HEK293 (cell line): ENCODE measurements at regions not wholly inside any gene's neighbourhood (a gene's known extent, or its start where the extent isn't known, plus 50 kb on each side); places are given as distances from the start of the nearest gene placed in this dataset.

Source experiments
- CTCF ChIA-PET: fragments of 350-600 bp; formaldehyde crosslinking; extraction: SDS; loops from one replicate; lab custom pipeline; 2021; ENCODE audit warnings: antibody characterized with exemption; lab: Yijun Ruan, JAX
- POLR2A ChIA-PET: fragments of 300-600 bp; formaldehyde crosslinking; extraction: SDS; loops from one replicate; lab custom pipeline; 2020; ENCODE audit warnings: antibody characterized with exemption, inconsistent platforms; lab: Yijun Ruan, JAX
- H3K27ac ChIP-seq: fragments of 200-500 bp; sonication (Bioruptor generic); 2 replicates; pipeline ENCODE4 v1.5.1; 2014; ENCODE audit warnings: low read depth, low read length, control low read depth, inconsistent platforms; ENCODE audit errors: extremely low read depth
- H3K36me3 ChIP-seq, 2 experiments: fragments of 200-500 bp in 1 of 2; sonication (Bioruptor generic) in 1 of 2; 1 replicate in 1 of 2; 2 replicates in 1 of 2; pipeline ENCODE4 v1.5.1; 2014 to 2017; ENCODE audit warnings: inconsistent platforms in 2 of 2, low read length in 2 of 2; ENCODE audit not compliant: control insufficient read depth in 2 of 2, insufficient read depth in 1 of 2
- H3K4me1 ChIP-seq: fragments of 200-500 bp; sonication (Bioruptor generic); 2 replicates; pipeline ENCODE4 v1.5.1; 2014; ENCODE audit warnings: mild to moderate bottlenecking, low read length, inconsistent platforms; ENCODE audit not compliant: control insufficient read depth, insufficient read depth
- H3K4me3 ChIP-seq: 2 replicates; pipeline ENCODE4 v1.5.1; 2011; ENCODE audit warnings: low read depth, mild to moderate bottlenecking, control low read depth, low read length, moderate library complexity
- H3K9me3 ChIP-seq: fragments of 200-500 bp; sonication (Bioruptor generic); 2 replicates; pipeline ENCODE4 v1.5.1; 2014; ENCODE audit warnings: low read depth, low read length, inconsistent platforms; ENCODE audit not compliant: control insufficient read depth, insufficient read depth
- BCL11B ChIP-seq: fragments of 450-650 bp; formaldehyde crosslinking; IDR thresholded peaks from 2 replicates; pipeline ENCODE4 v1.5.1; 2016; ENCODE audit warnings: low read depth, missing biosample characterization, missing genetic modification characterization
- GFI1B ChIP-seq: fragments of 450-650 bp; formaldehyde crosslinking; IDR thresholded peaks from 2 replicates; pipeline ENCODE4 v1.5.1; 2016; ENCODE audit warnings: missing biosample characterization, missing genetic modification characterization
- HOXA7 ChIP-seq: sonication (generic); formaldehyde crosslinking; IDR thresholded peaks from 2 replicates; pipeline ENCODE4 v1.8.1; 2022; ENCODE audit warnings: missing genetic modification reagents, borderline replicate concordance
- YY1 ChIP-seq: fragments of 450-650 bp; formaldehyde crosslinking; IDR thresholded peaks from 2 replicates; pipeline ENCODE4 v1.5.1; 2018; ENCODE audit warnings: missing biosample characterization, missing genetic modification characterization
- ZBTB17 ChIP-seq: fragments of 450-650 bp; formaldehyde crosslinking; IDR thresholded peaks from 2 replicates; pipeline ENCODE4 v1.5.1; 2016; ENCODE audit warnings: missing biosample characterization, missing genetic modification characterization
- ZBTB44 ChIP-seq: fragments of 450-650 bp; IDR thresholded peaks from 2 replicates; pipeline ENCODE4 v1.5.1; 2018; ENCODE audit warnings: missing biosample characterization, mild to moderate bottlenecking, missing genetic modification characterization
- ZBTB6 ChIP-seq: fragments of 450-650 bp; formaldehyde crosslinking; IDR thresholded peaks from 2 replicates; pipeline ENCODE4 v1.5.1; 2017; ENCODE audit warnings: missing biosample characterization, missing genetic modification characterization
- ZBTB8A ChIP-seq: fragments of 450-650 bp; formaldehyde crosslinking; IDR thresholded peaks from 2 replicates; pipeline ENCODE4 v1.5.1; 2016; ENCODE audit warnings: missing biosample characterization, missing genetic modification characterization
- ZNF10 ChIP-seq: fragments of 450-650 bp; formaldehyde crosslinking; IDR thresholded peaks from 2 replicates; pipeline ENCODE4 v1.5.1; 2017; ENCODE audit warnings: missing biosample characterization, missing genetic modification characterization
- ZNF138 ChIP-seq: fragments of 450-650 bp; formaldehyde crosslinking; IDR thresholded peaks from 2 replicates; pipeline ENCODE4 v1.5.1; 2016; ENCODE audit warnings: missing biosample characterization, missing genetic modification characterization, borderline replicate concordance
- ZNF19 ChIP-seq: fragments of 450-650 bp; formaldehyde crosslinking; IDR thresholded peaks from 2 replicates; pipeline ENCODE4; 2016; ENCODE audit warnings: missing biosample characterization, missing genetic modification characterization, low read depth
- ZNF37A ChIP-seq: fragments of 450-650 bp; IDR thresholded peaks from 2 replicates; pipeline ENCODE4 v1.5.1; 2018; ENCODE audit warnings: missing biosample characterization, missing genetic modification characterization
- ZNF398 ChIP-seq: fragments of 450-650 bp; formaldehyde crosslinking; IDR thresholded peaks from 2 replicates; pipeline ENCODE4 v1.5.1; 2017; ENCODE audit warnings: missing biosample characterization, missing genetic modification characterization
- ZNF404 ChIP-seq: fragments of 450-650 bp; formaldehyde crosslinking; IDR thresholded peaks from 2 replicates; pipeline ENCODE4 v1.5.1; 2017; ENCODE audit warnings: missing biosample characterization, missing genetic modification characterization
- ZNF426 ChIP-seq: fragments of 450-650 bp; formaldehyde crosslinking; IDR thresholded peaks from 2 replicates; pipeline ENCODE4 v1.5.1; 2017; ENCODE audit warnings: missing biosample characterization, missing genetic modification characterization, mild to moderate bottlenecking, inconsistent platforms, moderate library complexity
- ZNF488 ChIP-seq: fragments of 450-650 bp; formaldehyde crosslinking; IDR thresholded peaks from 2 replicates; pipeline ENCODE4 v1.5.1; 2016; ENCODE audit warnings: missing biosample characterization, missing genetic modification characterization
- ZNF530 ChIP-seq: fragments of 450-650 bp; formaldehyde crosslinking; IDR thresholded peaks from 2 replicates; pipeline ENCODE4 v1.5.1; 2016; ENCODE audit warnings: low read depth, missing biosample characterization, missing genetic modification characterization
- ZNF677 ChIP-seq: fragments of 450-650 bp; IDR thresholded peaks from 2 replicates; pipeline ENCODE4 v1.5.0; 2018; ENCODE audit warnings: missing biosample characterization, mild to moderate bottlenecking, missing genetic modification characterization, moderate library complexity
- ZSCAN23 ChIP-seq: fragments of 450-650 bp; formaldehyde crosslinking; IDR thresholded peaks from 2 replicates; pipeline ENCODE4 v1.5.1; 2016; ENCODE audit warnings: missing biosample characterization, missing genetic modification characterization
- ZSCAN30 ChIP-seq: fragments of 450-650 bp; IDR thresholded peaks from 2 replicates; pipeline ENCODE4 v1.5.1; 2018; ENCODE audit warnings: missing biosample characterization, mild to moderate bottlenecking, missing genetic modification characterization, moderate library complexity
- TF ChIP-seq, protein P1 (sequence below): fragments of 450-650 bp; formaldehyde crosslinking; IDR thresholded peaks from 2 replicates; pipeline ENCODE4 v1.5.1; 2016; ENCODE audit warnings: missing biosample characterization, missing genetic modification characterization, borderline replicate concordance

DNA sequence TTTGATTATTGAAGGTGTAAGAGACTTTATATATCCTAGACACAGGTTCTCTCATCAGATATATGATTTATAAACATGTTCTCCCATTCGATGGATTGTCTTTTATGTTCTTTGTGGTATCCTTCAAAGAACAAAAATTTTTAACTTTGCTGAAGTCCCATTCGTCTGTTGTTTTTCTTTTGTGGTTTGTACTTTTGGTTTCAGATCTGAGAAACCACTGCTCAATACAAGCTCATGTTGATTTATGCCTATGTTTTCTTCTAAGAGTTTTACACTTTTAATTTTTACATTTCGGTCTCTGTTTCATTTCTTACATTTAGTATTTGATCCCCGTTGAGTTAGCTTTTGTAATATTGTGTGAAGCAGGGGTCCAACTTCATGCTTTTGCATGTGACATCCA, 103.3 kb upstream of the SPRED1 start:
- Histone ChIP-seq H3K9me3 (no peaks in the 10 kb centered on the region), H3K4me1 (no peaks in the 10 kb centered on the region), H3K36me3 (no peaks in the 10 kb centered on the region), H3K4me3 (no peak overlapping the region), H3K27ac (no peak overlapping the region)
- CTCF ChIA-PET: no interaction called here
- TF ChIP-seq YY1 (tag by site-specific recombination) (no peak), HOXA7 (no peak), ZBTB8A (tag by site-specific recombination) (no peak), ZBTB17 (tag by site-specific recombination) (no peak), ZNF19 (tag by site-specific recombination) (no peak)
- POLR2A ChIA-PET: no interaction called here

DNA sequence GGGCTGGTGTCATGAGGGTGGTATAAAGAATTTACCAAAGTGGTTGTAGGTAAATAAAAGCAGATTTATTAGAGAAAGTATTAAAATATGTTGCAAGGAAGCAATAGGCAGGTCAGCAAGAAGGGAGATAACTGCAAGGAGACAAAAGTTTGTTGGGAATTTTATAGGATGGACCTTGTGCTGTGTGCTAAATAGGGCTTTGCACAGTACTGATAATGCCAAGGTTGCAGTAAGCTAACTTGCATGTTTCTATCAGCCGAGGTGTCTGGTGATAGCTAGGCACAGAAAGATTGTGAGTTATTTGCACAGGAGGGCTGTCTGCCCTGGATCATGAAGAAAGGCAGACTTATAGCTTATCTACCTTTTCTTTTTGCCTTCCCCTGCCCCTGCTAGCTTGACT, 102.5 kb upstream of the SPRED1 start:
- H3K4me3 ChIP-seq: no peak overlapping the region
- no peak for TF ChIP-seq ZNF488 (tag by site-specific recombination)
- no peak for TF ChIP-seq ZNF10 (tag by site-specific recombination)
- no peak for TF ChIP-seq ZSCAN23 (tag by site-specific recombination)
- TF ChIP-seq ZSCAN30 (tag by site-specific recombination): no peak
- no peak for TF ChIP-seq HOXA7
- TF ChIP-seq ZNF426 (tag by site-specific recombination): no peak
- TF ChIP-seq ZNF37A (tag by site-specific recombination): no peak
- TF ChIP-seq, protein P1, sequence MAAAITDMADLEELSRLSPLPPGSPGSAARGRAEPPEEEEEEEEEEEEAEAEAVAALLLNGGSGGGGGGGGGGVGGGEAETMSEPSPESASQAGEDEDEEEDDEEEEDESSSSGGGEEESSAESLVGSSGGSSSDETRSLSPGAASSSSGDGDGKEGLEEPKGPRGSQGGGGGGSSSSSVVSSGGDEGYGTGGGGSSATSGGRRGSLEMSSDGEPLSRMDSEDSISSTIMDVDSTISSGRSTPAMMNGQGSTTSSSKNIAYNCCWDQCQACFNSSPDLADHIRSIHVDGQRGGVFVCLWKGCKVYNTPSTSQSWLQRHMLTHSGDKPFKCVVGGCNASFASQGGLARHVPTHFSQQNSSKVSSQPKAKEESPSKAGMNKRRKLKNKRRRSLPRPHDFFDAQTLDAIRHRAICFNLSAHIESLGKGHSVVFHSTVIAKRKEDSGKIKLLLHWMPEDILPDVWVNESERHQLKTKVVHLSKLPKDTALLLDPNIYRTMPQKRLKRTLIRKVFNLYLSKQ (tag by site-specific recombination): no peak
- TF ChIP-seq ZNF677 (tag by site-specific recombination): no peak
- TF ChIP-seq ZNF398 (tag by site-specific recombination): no peak
- TF ChIP-seq BCL11B (tag by site-specific recombination): no peak
- no peak for TF ChIP-seq ZNF138 (tag by site-specific recombination)
- TF ChIP-seq ZNF404: no peak
- TF ChIP-seq ZBTB6 (tag by site-specific recombination): no peak
- no peaks in the 10 kb centered on the region for H3K4me1 ChIP-seq
- no peaks in the 10 kb centered on the region for H3K36me3 ChIP-seq
- H3K9me3 ChIP-seq: no peaks in the 10 kb centered on the region
- ChIA-PET CTCF (no interaction called here), POLR2A (no interaction called here)
- H3K27ac ChIP-seq: no peak overlapping the region

GRCh38 chr15:38150794-38151193, 101.8 kb upstream of the SPRED1 start:
- Histone ChIP-seq H3K27ac (no peak overlapping the region), H3K36me3 (no peaks in the 10 kb centered on the region), H3K4me3 (no peak overlapping the region), H3K4me1 (no peaks in the 10 kb centered on the region), H3K9me3 (no peaks in the 10 kb centered on the region)
- TF ChIP-seq GFI1B (no peak), ZBTB44 (no peak), ZNF530 (tag by site-specific recombination) (no peak)
- ChIA-PET POLR2A (no interaction called here), CTCF (interaction anchor here (0.6 kb wide), 1 partner anchor 181 kb away, joined by 3 read pairs; no protein-coding TSS in a partner anchor)
